ENCODE measurements at regions not wholly inside any gene's neighbourhood (a gene's known extent, or its start where the extent isn't known, plus 50 kb on each side); places are given as distances from the start of the nearest gene placed in this dataset.

GRCh38 chr5:71838286-71838685 lies 119.2 kb downstream of the CARTPT start:
- Histone ChIP-seq H3K4me1 (ENCODE audit: control insufficient read depth in 1 of 2, low read depth in 2 of 2) (peaks cover 0 to 20% of the 10 kb centered on the region in 2 donors), H3K27me3 (replicated peaks; ENCODE audit: insufficient read depth) (no peaks in the 10 kb centered on the region), H3K36me3 (no peaks in the 10 kb centered on the region), H3K4me3 (no peak overlapping the region), H3K27ac (no peak overlapping the region), H3K9me3 (peaks cover 8% of the 10 kb centered on the region)
- ATAC-seq (ENCODE audit: insufficient number of reproducible peaks, low FRiP score, low read depth) (no peak), DNase-seq (ENCODE audit: low spot score) (no peak)
- TF ChIP-seq CTCF (IDR thresholded peaks at IDR 0.05), result no peak

- no peak overlapping the region for H3K27ac ChIP-seq
- no peaks in the 10 kb centered on the region for H3K27me3 ChIP-seq (replicated peaks; ENCODE audit: insufficient read depth)
- peaks cover 0 to 20% of the 10 kb centered on the region in 2 donors for H3K4me1 ChIP-seq (ENCODE audit: control insufficient read depth in 1 of 2, low read depth in 2 of 2)
- ATAC-seq (ENCODE audit: insufficient number of reproducible peaks, low FRiP score, low read depth) (no peak), DNase-seq (ENCODE audit: low spot score) (no peak)
- H3K4me3 ChIP-seq, result no peak overlapping the region
- peaks cover 8% of the 10 kb centered on the region for H3K9me3 ChIP-seq
- H3K36me3 ChIP-seq, result no peaks in the 10 kb centered on the region
- TF ChIP-seq CTCF (IDR thresholded peaks at IDR 0.05), result no peak
Measured at GRCh38 chr5:71839096-71839884, 120.2 kb downstream of the CARTPT start.

- no peak for TF ChIP-seq CTCF (IDR thresholded peaks at IDR 0.05)
- ATAC-seq (ENCODE audit: insufficient number of reproducible peaks, low FRiP score, low read depth) (no peak), DNase-seq (ENCODE audit: low spot score) (no peak)
- Histone ChIP-seq H3K27ac (no peak overlapping the region), H3K36me3 (no peaks in the 10 kb centered on the region), H3K9me3 (peaks cover 8% of the 10 kb centered on the region), H3K4me1 (ENCODE audit: control insufficient read depth in 1 of 2, low read depth in 2 of 2) (peaks cover 0 to 20% of the 10 kb centered on the region in 2 donors), H3K4me3 (no peak overlapping the region), H3K27me3 (replicated peaks; ENCODE audit: insufficient read depth) (no peaks in the 10 kb centered on the region)
Measured at GRCh38 chr5:71841107-71841506, 122.0 kb downstream of the CARTPT start.

GRCh38 chr5:71843111-71843510 lies 124.0 kb downstream of the CARTPT start:
- H3K4me1 ChIP-seq (ENCODE audit: control insufficient read depth in 1 of 2, low read depth in 2 of 2), result peaks cover 0 to 1% of the 10 kb centered on the region in 2 donors

GRCh38 chr5:71844862-71845261 lies 125.8 kb downstream of the CARTPT start:
- ATAC-seq (ENCODE audit: insufficient number of reproducible peaks, low FRiP score, low read depth), result no peak
- H3K27ac ChIP-seq, result no peak overlapping the region
- H3K9me3 ChIP-seq, result peaks cover 8% of the 10 kb centered on the region
- H3K36me3 ChIP-seq, result no peaks in the 10 kb centered on the region
- no peaks in the 10 kb centered on the region for H3K4me1 ChIP-seq (ENCODE audit: control insufficient read depth in 1 of 2, low read depth in 2 of 2)
- H3K27me3 ChIP-seq (replicated peaks; ENCODE audit: insufficient read depth), result no peaks in the 10 kb centered on the region
- TF ChIP-seq CTCF (IDR thresholded peaks at IDR 0.05), result no peak
- no peak for DNase-seq (ENCODE audit: low spot score)
- no peak overlapping the region for H3K4me3 ChIP-seq

More at GRCh38 chr5:71843111-71843510, 124.0 kb downstream of the CARTPT start:
- H3K4me3 ChIP-seq, result no peak overlapping the region
- no peak overlapping the region for H3K27ac ChIP-seq
- no peak for TF ChIP-seq CTCF (IDR thresholded peaks at IDR 0.05)
- H3K9me3 ChIP-seq, result peaks cover 8% of the 10 kb centered on the region
- ATAC-seq (ENCODE audit: insufficient number of reproducible peaks, low FRiP score, low read depth) (no peak), DNase-seq (ENCODE audit: low spot score) (no peak)
- no peaks in the 10 kb centered on the region for H3K27me3 ChIP-seq (replicated peaks; ENCODE audit: insufficient read depth)
- H3K36me3 ChIP-seq, result no peaks in the 10 kb centered on the region
